Transverse colon (tissue), 4 donors: ENCODE measurements at regions not wholly inside any gene's neighbourhood (a gene's known extent, or its start where the extent isn't known, plus 50 kb on each side); places are given as distances from the start of the nearest gene placed in this dataset.

Experiments used
- DNase-seq: peaks from one replicate; pipeline ENCODE4 v3.0.0-alpha.2; 2019
- H3K27ac ChIP-seq, 4 donors: fragments of 200-600 bp; sonication (generic); 2 replicates each; pipeline ENCODE4 v1.5.1; 2016 to 2018; ENCODE audit warnings: inconsistent platforms in 4 of 4
- H3K27me3 ChIP-seq: fragments of 200-600 bp; sonication (generic); 2 replicates; pipeline ENCODE4 v1.5.1; 2017; ENCODE audit warnings: inconsistent platforms
- H3K36me3 ChIP-seq, 4 donors: fragments of 200-600 bp; sonication (generic); 2 replicates each; pipeline ENCODE4 v1.5.1; 2017 to 2019; ENCODE audit warnings: inconsistent platforms in 4 of 4
- H3K4me1 ChIP-seq, 4 donors: fragments of 200-600 bp; sonication (generic); 2 replicates each; pipeline ENCODE4 v1.5.1; 2017 to 2020; ENCODE audit warnings: inconsistent platforms in 4 of 4
- H3K4me3 ChIP-seq, 4 donors: fragments of 200-600 bp; sonication (generic); 1 replicate in 1 of 4; 2 replicates in 3 of 4; pipeline versions ENCODE4 v1.5.1 to v1.6.1; 2017 to 2019; ENCODE audit warnings: inconsistent platforms in 4 of 4
- H3K9me3 ChIP-seq, 2 donors: fragments of 200-600 bp; sonication (generic); 2 replicates each; pipeline ENCODE4 v1.5.1; 2017 to 2019; ENCODE audit warnings: inconsistent platforms in 2 of 2
- EP300 ChIP-seq: sonication (generic); formaldehyde crosslinking; IDR thresholded peaks from one replicate; pipeline ENCODE4 v1.6.1; 2017; ENCODE audit warnings: antibody characterized with exemption, low read depth
- POLR2A ChIP-seq: fragments of 450-650 bp; IDR thresholded peaks from one replicate; pipeline ENCODE4 v1.6.1; 2016; ENCODE audit warnings: antibody characterized with exemption, mild to moderate bottlenecking, moderate library complexity
- POLR2AphosphoS5 ChIP-seq, 3 donors: sonication (generic); formaldehyde crosslinking; IDR thresholded peaks; one replicate each; pipeline ENCODE4 v1.6.1; 2016; ENCODE audit warnings: antibody characterized with exemption in 3 of 3
- WGBS, 2 donors: methylation state at CpG; one replicate each; pipeline ENCODE4 v1.1.5; 2018; ENCODE audit warnings: low coverage in 1 of 2; 5-methylcytosine and 5-hydroxymethylcytosine counted together
- in situ Hi-C, 4 donors: fragments of 200-750 bp; cut with MboI; loops; one replicate each; pipeline versions ENCODE4 v1.15.0 to v1.15.1; 2017; ENCODE audit warnings: low sequenced_read_pairs in 3 of 4, low pct_ligation_motif_present in 1 of 4, low pct_unique_long_range_greater_than_20kb in 1 of 4
- intact Hi-C: fragments of 100-400 bp; cut with DNase I; formaldehyde crosslinking; loops from one replicate; pipeline ENCODE4 v1.15.1; 2023; ENCODE audit warnings: low total_unique reads
- TF ChIP-seq, protein P1 (sequence below), 5 experiments: fragments of 200-600 bp in 3 of 5; fragments of 450-650 bp in 2 of 5; sonication (generic) in 3 of 5; IDR thresholded peaks; 1 replicate in 2 of 5; 2 replicates in 3 of 5; pipeline ENCODE4 v1.5.1; 2016 to 2017; ENCODE audit warnings: antibody characterized with exemption in 5 of 5, inconsistent platforms in 3 of 5, mild to moderate bottlenecking in 2 of 5, moderate library complexity in 1 of 5

DNA sequence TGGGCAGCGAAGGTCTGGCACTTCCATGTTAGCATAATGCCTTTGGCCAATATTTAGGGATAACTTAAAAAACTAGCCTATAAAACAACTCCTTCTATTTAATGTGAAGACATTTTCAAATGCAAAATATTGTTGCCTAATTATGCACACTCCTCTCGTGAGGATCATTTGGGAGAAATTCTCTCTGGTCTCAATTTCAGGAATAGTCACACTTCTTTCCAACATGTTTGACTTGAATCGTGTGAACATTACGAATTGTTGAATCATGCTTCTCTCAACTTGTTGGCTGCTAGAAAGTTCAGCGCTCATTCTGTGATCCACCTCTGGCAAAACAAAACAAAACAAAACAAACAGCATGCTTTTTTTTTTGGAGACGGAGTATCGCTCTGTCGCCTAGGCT is 313.2 kb downstream of the SEC23A start:
- in situ Hi-C loops = no loop called here
- intact Hi-C loops = no loop called here
- WGBS, 2 donors = 90 to 99% methylated on average over 8 of the region's 8 CpGs

DNA sequence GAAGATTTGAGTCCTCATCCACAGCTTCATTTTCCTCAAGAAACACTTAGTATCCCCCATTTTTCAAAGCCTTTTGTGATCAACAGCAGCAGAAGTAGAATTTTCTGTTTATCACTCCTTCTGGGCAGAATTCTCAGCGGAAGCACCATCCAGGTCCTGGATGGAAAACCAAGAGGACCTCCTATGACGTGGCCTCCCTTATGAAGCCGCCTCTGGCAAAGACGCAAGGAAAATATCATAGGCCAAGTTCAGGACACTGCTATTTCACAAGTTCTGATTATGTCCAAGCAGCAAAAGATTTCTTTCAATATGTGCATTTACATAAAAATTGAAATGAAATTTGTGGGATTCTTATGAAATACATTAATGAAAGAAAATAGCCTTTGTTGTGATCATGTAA is 315.0 kb downstream of the SEC23A start:
- H3K27me3 ChIP-seq = no peaks in the 10 kb centered on the region
- WGBS, 2 donors = 93 to 100% methylated on average over 1 to 4 of the region's 4 CpGs
- DNase-seq = no peak
- no peak overlapping the region for H3K27ac ChIP-seq
- intact Hi-C loops (no loop called here), in situ Hi-C loops (no loop called here)
- no peaks in the 10 kb centered on the region for H3K36me3 ChIP-seq
- H3K4me1 ChIP-seq = no peaks in the 10 kb centered on the region
- H3K9me3 ChIP-seq = no peaks in the 10 kb centered on the region
- TF ChIP-seq EP300 = no peak
- H3K4me3 ChIP-seq = no peak overlapping the region

More for the DNA sequence above, 313.2 kb downstream of the SEC23A start:
- Histone ChIP-seq H3K9me3 (no peaks in the 10 kb centered on the region), H3K4me3 (no peak overlapping the region), H3K36me3 (no peaks in the 10 kb centered on the region), H3K4me1 (no peaks in the 10 kb centered on the region), H3K27ac (no peak overlapping the region), H3K27me3 (no peaks in the 10 kb centered on the region)
- TF ChIP-seq, protein P1, sequence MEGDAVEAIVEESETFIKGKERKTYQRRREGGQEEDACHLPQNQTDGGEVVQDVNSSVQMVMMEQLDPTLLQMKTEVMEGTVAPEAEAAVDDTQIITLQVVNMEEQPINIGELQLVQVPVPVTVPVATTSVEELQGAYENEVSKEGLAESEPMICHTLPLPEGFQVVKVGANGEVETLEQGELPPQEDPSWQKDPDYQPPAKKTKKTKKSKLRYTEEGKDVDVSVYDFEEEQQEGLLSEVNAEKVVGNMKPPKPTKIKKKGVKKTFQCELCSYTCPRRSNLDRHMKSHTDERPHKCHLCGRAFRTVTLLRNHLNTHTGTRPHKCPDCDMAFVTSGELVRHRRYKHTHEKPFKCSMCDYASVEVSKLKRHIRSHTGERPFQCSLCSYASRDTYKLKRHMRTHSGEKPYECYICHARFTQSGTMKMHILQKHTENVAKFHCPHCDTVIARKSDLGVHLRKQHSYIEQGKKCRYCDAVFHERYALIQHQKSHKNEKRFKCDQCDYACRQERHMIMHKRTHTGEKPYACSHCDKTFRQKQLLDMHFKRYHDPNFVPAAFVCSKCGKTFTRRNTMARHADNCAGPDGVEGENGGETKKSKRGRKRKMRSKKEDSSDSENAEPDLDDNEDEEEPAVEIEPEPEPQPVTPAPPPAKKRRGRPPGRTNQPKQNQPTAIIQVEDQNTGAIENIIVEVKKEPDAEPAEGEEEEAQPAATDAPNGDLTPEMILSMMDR (IDR thresholded peaks at IDR 0.05) = no peak
- TF ChIP-seq EP300 = no peak
- TF ChIP-seq POLR2A = no peak
- TF ChIP-seq POLR2AphosphoS5 (IDR thresholded peaks at IDR 0.05) = no peak
- DNase-seq = no peak

DNA sequence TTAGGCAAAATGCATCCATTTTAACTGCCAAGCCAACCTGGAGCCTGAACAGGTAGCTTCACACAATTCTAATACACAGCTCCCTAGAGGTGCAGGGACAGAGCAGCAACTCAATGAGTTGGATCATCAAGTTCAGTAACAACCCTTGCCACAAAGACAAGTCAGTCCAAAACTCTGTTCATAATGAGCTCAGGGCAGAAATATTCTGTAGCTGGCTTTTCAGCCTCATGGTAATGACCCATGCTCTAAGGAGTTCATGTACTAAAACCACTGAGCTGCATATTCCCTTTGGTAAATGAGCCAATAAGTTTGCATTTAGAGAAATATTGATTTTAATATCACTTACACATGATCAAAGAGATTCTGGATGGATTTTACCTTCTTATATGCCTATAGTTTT is 316.1 kb downstream of the SEC23A start:
- H3K27ac ChIP-seq = no peak overlapping the region
- no peaks in the 10 kb centered on the region for H3K27me3 ChIP-seq
- TF ChIP-seq EP300 (no peak), POLR2AphosphoS5 (IDR thresholded peaks at IDR 0.05) (no peak), POLR2A (no peak)
- TF ChIP-seq, protein P1 (IDR thresholded peaks at IDR 0.05) = no peak
- no peak overlapping the region for H3K4me3 ChIP-seq
- H3K36me3 ChIP-seq = no peaks in the 10 kb centered on the region
- no peaks in the 10 kb centered on the region for H3K4me1 ChIP-seq
- no peak for DNase-seq
- no peaks in the 10 kb centered on the region for H3K9me3 ChIP-seq
- in situ Hi-C loops = no loop called here
- intact Hi-C loops = no loop called here

DNA sequence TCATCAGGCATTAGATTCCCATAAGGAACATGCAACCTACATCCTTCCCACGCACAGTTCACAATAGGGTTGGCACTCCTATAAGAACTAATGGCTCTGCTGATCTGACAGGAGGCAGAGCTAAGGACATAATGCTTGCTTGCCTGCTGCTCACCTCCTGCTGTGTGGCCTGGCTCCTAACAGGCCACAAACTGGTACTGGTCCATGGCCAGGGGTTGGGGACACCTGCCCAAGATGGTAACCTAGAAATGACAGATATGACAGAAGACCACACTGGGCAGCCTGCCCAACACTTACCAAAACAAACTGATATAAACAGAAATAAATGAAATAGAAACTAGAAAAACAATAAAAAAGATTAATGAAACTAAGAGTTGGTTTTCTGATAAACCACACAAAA is 325.6 kb downstream of the SEC23A start:
- H3K4me1 ChIP-seq = no peaks in the 10 kb centered on the region
- intact Hi-C loops = no loop called here
- H3K4me3 ChIP-seq = no peak overlapping the region
- no peak overlapping the region for H3K27ac ChIP-seq
- in situ Hi-C loops = no loop called here
- no peak for TF ChIP-seq POLR2A
- TF ChIP-seq, protein P1 (IDR thresholded peaks at IDR 0.05) = no peak
- no peak for TF ChIP-seq POLR2AphosphoS5 (IDR thresholded peaks at IDR 0.05)
- no peak for TF ChIP-seq EP300
- WGBS, 2 donors = 100% methylated on average over 1 of the region's 1 CpG; no CpG with 5 or more reads in 1 of the 2 donors
- no peaks in the 10 kb centered on the region for H3K9me3 ChIP-seq
- H3K36me3 ChIP-seq = no peaks in the 10 kb centered on the region
- no peak for DNase-seq
- H3K27me3 ChIP-seq = no peaks in the 10 kb centered on the region

DNA sequence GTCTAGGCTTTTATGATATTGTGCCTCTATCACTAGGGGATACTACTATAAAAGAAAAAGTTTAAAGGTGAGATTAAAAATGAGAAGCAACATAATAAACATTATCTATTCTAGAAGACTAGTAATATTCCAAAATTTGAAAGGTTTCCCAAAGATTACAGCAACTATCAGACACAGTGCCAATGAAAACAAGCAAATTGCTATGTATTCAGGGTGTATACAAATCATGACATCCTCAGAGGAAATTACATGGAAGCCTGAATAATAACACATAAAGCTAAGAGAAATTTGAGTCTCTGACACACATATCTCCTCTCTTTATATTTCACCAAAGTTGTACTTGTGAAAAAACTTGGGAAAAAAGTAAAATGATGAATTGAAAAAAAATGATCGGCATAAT is 327.0 kb downstream of the SEC23A start:
- in situ Hi-C loops = no loop called here

More for the DNA sequence above, 327.0 kb downstream of the SEC23A start:
- DNase-seq = no peak
- Histone ChIP-seq H3K27me3 (no peaks in the 10 kb centered on the region), H3K36me3 (no peaks in the 10 kb centered on the region), H3K27ac (no peak overlapping the region), H3K4me1 (no peaks in the 10 kb centered on the region), H3K4me3 (no peak overlapping the region), H3K9me3 (no peaks in the 10 kb centered on the region)
- intact Hi-C loops = no loop called here
- TF ChIP-seq POLR2AphosphoS5 (IDR thresholded peaks at IDR 0.05) (no peak), EP300 (no peak), POLR2A (no peak)
- TF ChIP-seq, protein P1 (IDR thresholded peaks at IDR 0.05) = no peak
- 89 to 96% methylated on average over 1 of the region's 1 CpG for WGBS, 2 donors
